ENCODE measurements at regions not wholly inside any gene's neighbourhood (a gene's known extent, or its start where the extent isn't known, plus 50 kb on each side); places are given as distances from the start of the nearest gene placed in this dataset.

DNA sequence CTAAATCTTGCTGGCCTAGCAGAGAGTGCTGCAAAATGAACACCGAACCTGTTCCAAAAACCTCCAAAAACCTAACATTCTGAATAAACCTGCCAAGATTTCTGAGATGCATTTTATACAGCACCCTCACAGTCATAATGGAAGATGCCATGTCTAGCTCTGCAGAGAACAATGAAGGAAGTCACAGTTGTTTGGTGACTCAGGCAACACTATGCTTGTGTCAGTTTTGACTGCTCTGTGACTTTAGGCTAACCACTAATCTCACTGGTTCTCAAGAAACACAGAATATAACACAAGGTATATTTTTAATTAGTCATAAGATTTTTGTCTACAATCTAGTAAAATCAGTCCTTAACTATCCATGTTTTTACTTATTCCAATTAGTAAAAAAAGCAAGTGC, 606.6 kb downstream of the TBL1XR1 start:
- H3K36me3 ChIP-seq, result no peaks in the 10 kb centered on the region
- 80 to 90% methylated on average over 1 of the region's 1 CpG for WGBS, 2 donors (ENCODE audit: low coverage in 1 of 2)
- TF ChIP-seq EP300 (IDR thresholded peaks at IDR 0.05) (no peak), POLR2A (IDR thresholded peaks at IDR 0.05) (no peak), POLR2AphosphoS5 (IDR thresholded peaks at IDR 0.05) (no peak)
- TF ChIP-seq, protein P1, sequence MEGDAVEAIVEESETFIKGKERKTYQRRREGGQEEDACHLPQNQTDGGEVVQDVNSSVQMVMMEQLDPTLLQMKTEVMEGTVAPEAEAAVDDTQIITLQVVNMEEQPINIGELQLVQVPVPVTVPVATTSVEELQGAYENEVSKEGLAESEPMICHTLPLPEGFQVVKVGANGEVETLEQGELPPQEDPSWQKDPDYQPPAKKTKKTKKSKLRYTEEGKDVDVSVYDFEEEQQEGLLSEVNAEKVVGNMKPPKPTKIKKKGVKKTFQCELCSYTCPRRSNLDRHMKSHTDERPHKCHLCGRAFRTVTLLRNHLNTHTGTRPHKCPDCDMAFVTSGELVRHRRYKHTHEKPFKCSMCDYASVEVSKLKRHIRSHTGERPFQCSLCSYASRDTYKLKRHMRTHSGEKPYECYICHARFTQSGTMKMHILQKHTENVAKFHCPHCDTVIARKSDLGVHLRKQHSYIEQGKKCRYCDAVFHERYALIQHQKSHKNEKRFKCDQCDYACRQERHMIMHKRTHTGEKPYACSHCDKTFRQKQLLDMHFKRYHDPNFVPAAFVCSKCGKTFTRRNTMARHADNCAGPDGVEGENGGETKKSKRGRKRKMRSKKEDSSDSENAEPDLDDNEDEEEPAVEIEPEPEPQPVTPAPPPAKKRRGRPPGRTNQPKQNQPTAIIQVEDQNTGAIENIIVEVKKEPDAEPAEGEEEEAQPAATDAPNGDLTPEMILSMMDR (IDR thresholded peaks at IDR 0.05), result no peak
- no peaks in the 10 kb centered on the region for H3K27me3 ChIP-seq
- no peaks in the 10 kb centered on the region for H3K4me1 ChIP-seq
- no peak overlapping the region for H3K27ac ChIP-seq
- H3K9me3 ChIP-seq, result no peaks in the 10 kb centered on the region
- no peak overlapping the region for H3K4me3 ChIP-seq
- ATAC-seq, result no peak

DNA sequence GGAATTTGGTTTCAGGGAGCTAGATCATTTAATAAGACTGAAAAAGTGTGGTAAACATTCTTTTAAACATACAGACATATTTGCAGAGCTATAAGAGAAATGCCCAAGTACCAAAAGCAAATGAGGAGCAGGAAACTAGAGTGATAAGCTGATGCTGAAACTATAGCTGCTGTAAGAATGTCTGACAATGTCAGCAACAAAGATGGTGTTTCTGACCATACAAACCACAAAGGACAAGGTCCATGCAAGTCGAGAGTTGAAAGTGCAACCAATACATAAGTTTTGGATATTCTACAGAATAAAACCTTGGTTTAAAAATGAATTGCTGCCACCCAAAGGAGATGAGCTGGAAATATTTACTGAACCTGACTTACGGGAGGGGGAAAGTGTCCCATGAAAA, 610.2 kb downstream of the TBL1XR1 start:
- Histone ChIP-seq H3K36me3 (no peaks in the 10 kb centered on the region), H3K4me3 (no peak overlapping the region), H3K4me1 (no peaks in the 10 kb centered on the region), H3K9me3 (peaks cover 0 to 4% (median 0%) of the 10 kb centered on the region in 3 donors), H3K27me3 (no peaks in the 10 kb centered on the region), H3K27ac (no peak overlapping the region)
- 80 to 87% methylated on average over 2 of the region's 2 CpGs for WGBS, 2 donors (ENCODE audit: low coverage in 1 of 2)
- ATAC-seq, result no peak
- TF ChIP-seq POLR2A (IDR thresholded peaks at IDR 0.05), result no peak
- no peak for TF ChIP-seq EP300 (IDR thresholded peaks at IDR 0.05)
- TF ChIP-seq, protein P1 (IDR thresholded peaks at IDR 0.05), result no peak
- no peak for TF ChIP-seq POLR2AphosphoS5 (IDR thresholded peaks at IDR 0.05)

DNA sequence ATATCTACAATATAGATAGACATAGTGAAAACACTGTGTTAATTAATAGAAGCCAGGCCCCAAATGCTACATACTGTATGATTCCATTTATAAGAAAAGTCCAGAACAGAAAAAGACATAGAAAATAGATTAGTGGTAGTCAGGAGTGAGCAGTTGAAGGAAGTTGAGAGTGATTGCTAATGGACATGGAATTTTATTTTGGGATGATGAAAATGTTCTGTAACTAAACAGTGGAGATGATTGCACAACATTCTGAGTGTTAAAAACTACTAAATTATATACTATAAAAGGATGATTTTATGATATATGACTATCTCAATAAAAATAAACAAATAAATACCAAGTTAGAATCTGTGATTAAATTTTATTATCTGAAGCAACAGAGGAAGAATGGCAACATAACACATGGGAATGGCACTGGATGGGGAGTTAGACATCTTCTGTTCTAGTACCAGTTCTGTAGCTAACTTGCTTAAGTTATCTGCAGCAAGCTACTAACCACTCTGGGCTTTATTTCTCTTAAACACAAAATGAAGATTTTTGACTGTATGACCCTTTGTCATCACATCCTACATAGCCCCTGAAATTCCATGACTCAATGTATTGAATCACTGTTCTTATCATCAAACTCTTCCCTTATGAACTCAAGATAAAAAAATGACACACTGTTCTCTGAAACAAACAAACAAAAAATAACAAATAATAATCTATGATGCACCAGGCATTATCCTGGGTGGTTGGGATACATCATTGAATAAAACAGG, 612.7 kb downstream of the TBL1XR1 start:
- Histone ChIP-seq H3K36me3 (no peaks in the 10 kb centered on the region), H3K9me3 (peaks cover 0 to 4% (median 0%) of the 10 kb centered on the region in 3 donors), H3K27me3 (no peaks in the 10 kb centered on the region), H3K4me1 (no peaks in the 10 kb centered on the region), H3K4me3 (no peak overlapping the region), H3K27ac (no peak overlapping the region)
- ATAC-seq, result no peak
- TF ChIP-seq, protein P1 (IDR thresholded peaks at IDR 0.05), result no peak
- TF ChIP-seq EP300 (IDR thresholded peaks at IDR 0.05) (no peak), POLR2AphosphoS5 (IDR thresholded peaks at IDR 0.05) (no peak), POLR2A (IDR thresholded peaks at IDR 0.05) (no peak)

DNA sequence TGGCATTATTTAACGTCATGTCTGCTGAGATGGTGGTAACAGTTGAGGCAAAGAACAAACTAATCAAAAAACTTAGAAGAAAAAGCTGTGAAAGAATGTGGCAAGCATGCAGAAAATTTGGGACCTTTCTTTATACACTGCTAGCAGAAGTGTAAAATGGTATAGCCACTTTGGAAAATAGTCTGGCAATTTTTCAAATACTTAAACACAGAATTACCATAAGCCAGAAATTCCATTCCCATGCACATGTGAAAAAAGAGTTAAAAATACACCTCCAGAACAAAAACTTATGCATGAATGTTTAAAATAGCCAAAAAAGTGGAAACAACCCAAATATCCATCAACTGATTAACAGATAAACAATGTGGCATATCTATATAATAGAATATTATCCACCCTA, 613.3 kb downstream of the TBL1XR1 start:
- TF ChIP-seq POLR2A (IDR thresholded peaks at IDR 0.05) (no peak), POLR2AphosphoS5 (IDR thresholded peaks at IDR 0.05) (no peak), EP300 (IDR thresholded peaks at IDR 0.05) (no peak)
- TF ChIP-seq, protein P1 (IDR thresholded peaks at IDR 0.05), result no peak
- 93% methylated on average over 1 of the region's 1 CpG; no CpG with 5 or more reads in 1 of the 2 donors for WGBS, 2 donors (ENCODE audit: low coverage in 1 of 2)
- Histone ChIP-seq H3K4me3 (no peak overlapping the region), H3K9me3 (peaks cover 0 to 4% (median 0%) of the 10 kb centered on the region in 3 donors), H3K27me3 (no peaks in the 10 kb centered on the region), H3K4me1 (no peaks in the 10 kb centered on the region), H3K36me3 (no peaks in the 10 kb centered on the region), H3K27ac (no peak overlapping the region)
- ATAC-seq, result no peak

DNA sequence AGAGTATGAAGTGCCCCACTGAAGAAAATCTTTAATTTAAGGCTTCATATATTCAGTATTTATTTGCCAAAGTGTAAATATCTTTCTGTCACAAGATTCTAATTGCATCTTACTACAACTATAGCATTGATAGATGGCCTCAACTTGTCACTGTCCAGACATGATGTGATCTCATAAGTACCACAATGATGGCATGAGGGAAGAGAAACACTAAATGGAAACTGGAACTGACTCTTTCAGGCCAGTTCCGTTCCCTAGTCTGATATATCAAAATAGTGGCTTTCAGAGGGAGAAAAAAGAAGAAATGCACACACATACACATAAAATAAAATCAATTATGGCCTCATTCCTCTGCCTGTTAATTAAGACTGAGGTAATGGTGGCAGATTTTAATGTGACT, 615.7 kb downstream of the TBL1XR1 start:
- no peaks in the 10 kb centered on the region for H3K36me3 ChIP-seq
- no peaks in the 10 kb centered on the region for H3K4me1 ChIP-seq
- 90 to 100% methylated on average over 1 of the region's 1 CpG for WGBS, 2 donors (ENCODE audit: low coverage in 1 of 2)
- no peak for ATAC-seq
- H3K9me3 ChIP-seq, result peaks cover 0 to 4% (median 0%) of the 10 kb centered on the region in 3 donors
- H3K27ac ChIP-seq, result no peak overlapping the region
- no peaks in the 10 kb centered on the region for H3K27me3 ChIP-seq
- no peak for TF ChIP-seq POLR2A (IDR thresholded peaks at IDR 0.05)
- TF ChIP-seq EP300 (IDR thresholded peaks at IDR 0.05), result no peak
- TF ChIP-seq, protein P1 (IDR thresholded peaks at IDR 0.05), result no peak
- TF ChIP-seq POLR2AphosphoS5 (IDR thresholded peaks at IDR 0.05), result no peak
- H3K4me3 ChIP-seq, result no peak overlapping the region

Measured in gastroesophageal sphincter (tissue), 4 donors.